GM23248 (cell line): ENCODE measurements at regions not wholly inside any gene's neighbourhood (a gene's known extent, or its start where the extent isn't known, plus 50 kb on each side); places are given as distances from the start of the nearest gene placed in this dataset.

Source experiments
- DNase-seq: peaks from one replicate; pipeline ENCODE4 v3.0.0-alpha.2; 2015
- H2AFZ ChIP-seq: fragments of 200-600 bp; sonication (generic); 2 replicates; pipeline ENCODE4 v1.6.1; 2016; ENCODE audit warnings: antibody characterized with exemption
- H3F3A ChIP-seq: fragments of 200-600 bp; sonication (generic); 2 replicates; pipeline ENCODE4 v1.6.1; 2016; ENCODE audit warnings: mild to moderate bottlenecking, antibody characterized with exemption, mixed run types; ENCODE audit not compliant: insufficient read depth
- H3K27ac ChIP-seq: fragments of 200-600 bp; sonication (generic); 2 replicates; pipeline ENCODE4 v1.5.1; 2016; ENCODE audit warnings: mild to moderate bottlenecking
- H3K27me3 ChIP-seq: fragments of 200-600 bp; sonication (generic); replicated peaks from 2 replicates; pipeline ENCODE4 v1.6.1; 2016; ENCODE audit warnings: mild to moderate bottlenecking; ENCODE audit not compliant: insufficient read depth
- H3K36me3 ChIP-seq: fragments of 200-600 bp; sonication (generic); 2 replicates; pipeline ENCODE4 v1.6.1; 2016; ENCODE audit warnings: low read depth, mild to moderate bottlenecking
- H3K4me1 ChIP-seq: fragments of 200-600 bp; sonication (generic); 2 replicates; pipeline ENCODE4 v1.6.1; 2016; ENCODE audit warnings: mild to moderate bottlenecking; ENCODE audit not compliant: insufficient read depth
- H3K4me2 ChIP-seq: fragments of 200-600 bp; sonication (generic); one replicate; pipeline ENCODE4 v1.6.1; 2016; ENCODE audit warnings: mild to moderate bottlenecking; ENCODE audit not compliant: unreplicated experiment
- H3K4me3 ChIP-seq: fragments of 200-600 bp; sonication (generic); 2 replicates; pipeline ENCODE4 v1.5.1; 2016; ENCODE audit warnings: mild to moderate bottlenecking
- H3K79me2 ChIP-seq: fragments of 200-600 bp; sonication (generic); 2 replicates; pipeline ENCODE4 v1.6.1; 2016; ENCODE audit warnings: mild to moderate bottlenecking; ENCODE audit not compliant: insufficient read depth
- H3K9ac ChIP-seq: fragments of 200-600 bp; sonication (generic); 2 replicates; pipeline ENCODE4 v1.6.1; 2016; ENCODE audit warnings: mild to moderate bottlenecking
- H3K9me2 ChIP-seq: fragments of 200-600 bp; sonication (generic); 2 replicates; pipeline ENCODE4 v1.6.1; 2016; ENCODE audit warnings: mixed run types, mild to moderate bottlenecking, moderate library complexity; ENCODE audit not compliant: insufficient read depth
- H3K9me3 ChIP-seq: fragments of 200-600 bp; sonication (generic); one replicate; pipeline ENCODE4 v1.6.1; 2017; ENCODE audit warnings: low read depth
- H4K20me1 ChIP-seq: fragments of 200-600 bp; sonication (generic); 2 replicates; pipeline ENCODE4 v1.6.0; 2016; ENCODE audit not compliant: insufficient read depth
- EZH2 ChIP-seq: fragments of 200-600 bp; sonication (generic); IDR thresholded peaks from 2 replicates; pipeline ENCODE4 v1.6.1; 2018; ENCODE audit warnings: antibody characterized with exemption, mild to moderate bottlenecking; ENCODE audit not compliant: insufficient read depth, poor library complexity, severe bottlenecking
- EZH2phosphoT487 ChIP-seq: fragments of 200-600 bp; sonication (generic); IDR thresholded peaks from 2 replicates; pipeline ENCODE4 v1.6.1; 2018; ENCODE audit warnings: antibody characterized with exemption, moderate library complexity, mild to moderate bottlenecking, low read depth; ENCODE audit not compliant: insufficient read depth
- WGBS, 2 experiments: methylation state at CpG; one replicate each; pipeline ENCODE4 v1.1.6; 2015 to 2017; ENCODE audit warnings: low lambda C conversion rate in 2 of 2, low coverage in 1 of 2; ENCODE audit errors: missing lambda C conversion rate in 2 of 2; 5-methylcytosine and 5-hydroxymethylcytosine counted together
- in situ Hi-C: fragments of 300-500 bp; cut with MboI; formaldehyde crosslinking; loops from 2 replicates; pipeline ENCODE4 v1.15.0; 2020

DNA sequence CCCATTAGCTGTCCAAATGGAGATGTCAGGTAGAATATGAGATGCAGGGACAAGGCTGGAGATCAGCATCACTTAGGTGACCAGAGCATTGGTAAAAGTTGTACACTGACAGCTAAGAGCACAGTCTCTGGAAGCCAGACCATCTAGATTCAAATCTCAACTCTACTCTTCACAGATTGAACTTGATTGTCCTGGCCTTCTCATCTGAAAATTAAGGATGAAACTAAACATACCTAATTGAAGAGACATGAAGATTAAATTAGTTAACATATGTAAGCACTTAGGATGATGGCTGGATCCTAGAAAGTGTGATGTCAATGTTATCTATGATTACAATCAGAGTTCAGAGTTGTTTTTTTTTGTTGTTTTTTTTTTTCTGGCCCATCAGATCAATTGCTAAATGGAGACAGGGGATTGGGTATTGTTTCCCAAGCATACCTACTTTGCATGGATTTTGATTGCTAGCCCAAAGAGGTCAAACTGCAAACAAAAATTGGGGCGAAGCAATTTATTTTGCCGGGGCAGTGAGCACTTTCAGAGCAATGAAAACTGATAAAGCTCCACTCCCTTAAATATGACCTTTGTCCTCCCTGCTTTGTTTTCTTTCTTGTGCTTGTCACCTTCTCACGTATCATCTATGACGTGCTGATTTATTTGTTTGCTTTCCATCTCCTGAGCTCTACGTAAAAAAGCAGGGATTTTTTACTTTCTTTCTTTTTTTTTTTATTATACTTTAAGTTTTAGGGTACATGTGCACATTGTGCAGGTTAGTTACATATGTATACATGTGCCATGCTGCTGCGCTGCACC lies 217.6 kb upstream of the CPHXL start:
- Histone ChIP-seq H3K9me2 (no peaks in the 10 kb centered on the region), H3F3A (no peaks in the 10 kb centered on the region), H3K4me1 (no peaks in the 10 kb centered on the region), H3K4me2 (no peak overlapping the region), H3K27me3 (no peaks in the 10 kb centered on the region), H2AFZ (no peak overlapping the region), H3K9ac (no peak overlapping the region), H3K79me2 (no peaks in the 10 kb centered on the region), H3K36me3 (no peaks in the 10 kb centered on the region), H3K27ac (no peak overlapping the region), H3K4me3 (no peak overlapping the region), H3K9me3 (no peaks in the 10 kb centered on the region), H4K20me1 (no peaks in the 10 kb centered on the region)
- 50 to 52% methylated on average over 5 to 6 of the region's 6 CpGs for WGBS, 2 experiments
- TF ChIP-seq EZH2phosphoT487: no peak
- TF ChIP-seq EZH2: no peak
- DNase-seq: no peak
- in situ Hi-C loops: no loop called here

GRCh38 chr16:75945916-75946457 lies 219.7 kb upstream of the CPHXL start:
- Histone ChIP-seq H3K27ac (no peak overlapping the region), H3K4me2 (no peak overlapping the region), H3K9me2 (no peaks in the 10 kb centered on the region), H2AFZ (no peak overlapping the region), H3K36me3 (no peaks in the 10 kb centered on the region), H3K9ac (no peak overlapping the region), H3F3A (no peaks in the 10 kb centered on the region), H3K4me1 (no peaks in the 10 kb centered on the region), H3K27me3 (no peaks in the 10 kb centered on the region), H3K9me3 (no peaks in the 10 kb centered on the region), H3K4me3 (no peak overlapping the region), H4K20me1 (no peaks in the 10 kb centered on the region), H3K79me2 (no peaks in the 10 kb centered on the region)
- WGBS, 2 experiments: 29 to 32% methylated on average over 8 of the region's 8 CpGs
- TF ChIP-seq EZH2 (no peak), EZH2phosphoT487 (no peak)
- no peak for DNase-seq
- in situ Hi-C loops: no loop called here

- Histone ChIP-seq H3K4me1 (no peaks in the 10 kb centered on the region), H3K27me3 (no peaks in the 10 kb centered on the region), H3F3A (no peaks in the 10 kb centered on the region), H3K9me3 (no peaks in the 10 kb centered on the region), H3K9me2 (no peaks in the 10 kb centered on the region), H3K36me3 (no peaks in the 10 kb centered on the region), H3K4me3 (no peak overlapping the region), H4K20me1 (no peaks in the 10 kb centered on the region), H3K9ac (no peak overlapping the region), H3K79me2 (no peaks in the 10 kb centered on the region), H3K4me2 (no peak overlapping the region), H2AFZ (no peak overlapping the region), H3K27ac (no peak overlapping the region)
- 0 to 6% methylated on average over 2 of the region's 2 CpGs for WGBS, 2 experiments
- TF ChIP-seq EZH2: no peak
- TF ChIP-seq EZH2phosphoT487: no peak
- in situ Hi-C loops: no loop called here
- DNase-seq: no peak
These were observed 221.4 kb upstream of the CPHXL start for GRCh38 chr16:75947626-75948239.

DNA sequence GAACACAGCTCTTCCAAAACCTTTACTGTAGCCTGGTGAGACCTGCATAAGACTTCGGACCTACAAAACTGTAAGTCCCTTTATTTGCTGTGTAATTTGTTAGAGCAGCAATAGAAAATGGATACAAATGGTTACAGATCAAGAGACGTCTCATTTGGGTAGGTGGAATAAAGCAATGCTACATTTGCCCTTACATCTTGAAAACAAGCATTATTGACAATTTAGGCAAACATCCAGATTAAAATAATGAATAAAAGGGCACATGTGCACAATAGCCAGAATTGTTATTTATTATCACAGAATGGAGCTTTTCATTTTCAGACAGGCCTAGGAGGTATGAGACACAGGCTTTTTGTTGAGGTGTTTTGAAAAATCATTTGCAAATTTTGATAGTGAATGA lies 222.2 kb upstream of the CPHXL start:
- Histone ChIP-seq H3K27ac (no peak overlapping the region), H3K4me3 (no peak overlapping the region), H3K4me1 (no peaks in the 10 kb centered on the region), H3K27me3 (no peaks in the 10 kb centered on the region), H3K9me3 (no peaks in the 10 kb centered on the region), H4K20me1 (no peaks in the 10 kb centered on the region), H3F3A (no peaks in the 10 kb centered on the region), H3K4me2 (no peak overlapping the region), H2AFZ (no peak overlapping the region), H3K9ac (no peak overlapping the region), H3K36me3 (no peaks in the 10 kb centered on the region), H3K79me2 (no peaks in the 10 kb centered on the region), H3K9me2 (no peaks in the 10 kb centered on the region)
- DNase-seq: no peak
- TF ChIP-seq EZH2 (no peak), EZH2phosphoT487 (no peak)
- in situ Hi-C loops: no loop called here
- 2 to 5% methylated on average over 2 of the region's 2 CpGs for WGBS, 2 experiments
